ELR (cell line): ENCODE measurements at regions not wholly inside any gene's neighbourhood (a gene's known extent, or its start where the extent isn't known, plus 50 kb on each side); places are given as distances from the start of the nearest gene placed in this dataset.
A peak's percentile ranks its signal among the peaks of the same experiment; 100 is the strongest.

ENCODE experiments used
- DNase-seq: peaks from one replicate; pipeline ENCODE4 v3.0.0-alpha.2; 2015; ENCODE audit warnings: low read depth

DNA sequence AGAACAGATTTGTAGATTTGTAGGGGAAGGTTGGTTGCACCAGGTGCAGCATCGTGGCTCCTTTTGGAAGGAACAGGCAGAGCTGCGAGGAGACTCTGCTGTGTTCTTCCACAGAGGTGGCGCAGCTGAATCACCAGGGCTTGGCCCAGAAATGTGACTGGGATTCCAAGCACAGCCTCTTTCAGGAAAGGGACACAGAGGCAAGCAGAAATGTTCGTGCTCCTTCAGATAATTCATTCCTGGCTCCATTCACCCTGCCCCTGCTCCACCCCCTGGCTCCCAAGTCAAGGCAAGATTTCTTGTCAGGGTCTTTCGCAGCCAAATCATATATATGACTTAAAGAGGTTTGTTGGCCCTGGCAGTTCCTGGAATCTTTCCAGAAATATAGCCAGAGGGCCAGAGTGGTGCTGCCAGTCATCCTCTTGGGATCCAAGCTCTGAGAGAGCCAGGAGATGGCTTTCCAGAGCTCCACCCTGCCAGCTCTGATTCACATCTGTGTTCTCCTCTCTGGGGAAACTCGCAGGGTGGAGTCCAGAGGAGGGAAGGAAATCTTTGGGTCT lies 203.9 kb upstream of the TANK start:
- no peak for DNase-seq

GRCh38 chr2:160963957-160964356 lies 196.3 kb upstream of the TANK start:
- DNase-seq = peak; percentile 5

DNA sequence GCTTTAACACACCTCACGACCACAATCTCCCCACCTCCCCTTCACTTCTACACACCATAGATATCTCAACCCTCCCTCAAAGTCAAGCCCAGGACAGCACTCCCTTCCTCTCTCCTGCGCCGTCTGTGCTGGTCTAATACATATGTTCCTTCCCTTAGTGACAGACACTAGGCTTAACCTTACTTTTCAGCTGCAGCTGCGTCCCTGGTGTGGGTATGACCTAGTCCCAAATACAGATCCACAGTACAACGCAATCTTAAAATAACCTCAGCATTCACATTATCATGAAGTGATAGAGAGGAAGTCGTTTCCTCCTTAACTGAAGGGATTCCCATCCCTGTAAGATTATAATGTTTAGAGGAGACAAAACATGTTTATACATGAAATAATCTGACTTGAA lies 192.7 kb upstream of the TANK start:
- no peak for DNase-seq

DNA sequence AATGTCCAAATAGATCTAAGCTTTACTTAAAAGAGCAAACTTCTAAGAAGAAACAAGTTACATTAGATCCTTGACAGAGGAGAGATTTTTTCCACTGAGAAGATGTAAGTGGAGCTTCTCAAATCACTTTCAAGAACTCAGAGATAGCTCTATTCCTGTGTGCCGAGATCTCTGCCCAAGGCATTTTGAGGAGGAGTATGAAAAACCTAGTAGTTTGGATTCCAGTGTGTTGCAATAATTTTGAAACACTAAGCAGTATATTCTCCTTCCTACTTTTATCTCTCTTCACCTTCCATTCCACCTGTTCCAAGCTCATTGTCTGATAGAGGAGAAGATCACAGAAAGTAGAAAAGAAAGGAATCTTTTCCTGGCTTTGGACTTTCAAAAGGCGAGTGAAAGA lies 192.0 kb upstream of the TANK start:
- no peak for DNase-seq

GRCh38 chr2:160970052-160970965 lies 189.9 kb upstream of the TANK start:
- DNase-seq = peak; percentile 80

- no peak for DNase-seq
Observed at GRCh38 chr2:160973991-160974390, 186.2 kb upstream of the TANK start.

- DNase-seq = peak; percentile 47
Observed at GRCh38 chr2:160974803-160975202, 185.4 kb upstream of the TANK start.

GRCh38 chr2:160976797-160977196 lies 183.4 kb upstream of the TANK start:
- DNase-seq = no peak

- DNase-seq = no peak
Observed at GRCh38 chr2:160977376-160977775, 182.9 kb upstream of the TANK start.

DNA sequence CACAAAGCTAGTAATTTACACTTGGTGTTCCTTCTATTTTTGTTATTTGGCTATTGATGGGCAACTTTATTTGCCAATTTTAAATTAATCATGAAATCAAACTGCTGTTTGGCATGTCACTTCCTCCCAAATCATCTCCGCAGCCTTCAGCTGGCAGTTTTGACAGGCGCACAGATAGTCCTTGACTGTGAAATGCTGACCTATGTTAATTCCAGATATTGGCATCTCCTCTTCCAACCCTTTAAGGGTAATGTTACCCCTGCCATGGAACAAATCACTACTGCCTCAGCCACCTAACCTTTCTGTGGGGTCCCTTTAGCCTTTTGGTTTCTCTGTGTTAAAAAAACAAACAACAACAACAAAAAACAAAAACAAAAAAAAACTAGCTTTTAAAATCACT lies 182.4 kb upstream of the TANK start:
- DNase-seq = no peak

- no peak for DNase-seq
Observed at GRCh38 chr2:160984426-160985077, 175.7 kb upstream of the TANK start.

DNA sequence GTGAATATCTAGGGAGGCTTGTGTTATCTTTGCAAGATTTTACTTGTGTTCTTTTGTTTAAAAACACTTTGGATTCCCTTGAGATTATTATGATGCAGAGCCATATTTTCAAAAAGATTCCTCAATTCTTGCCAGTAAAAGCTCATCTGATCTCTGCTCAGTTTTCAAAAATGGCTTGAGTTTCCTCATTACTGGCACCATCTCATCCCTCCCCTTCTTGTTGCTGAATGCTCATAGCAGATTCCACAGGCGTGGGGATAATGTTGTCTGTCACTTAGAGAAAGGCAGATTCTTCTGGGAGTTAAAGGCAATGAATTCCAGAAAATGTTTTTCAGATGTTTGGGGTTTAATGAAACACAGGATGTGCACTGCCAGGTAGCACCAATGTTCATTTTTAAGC lies 170.4 kb upstream of the TANK start:
- DNase-seq = no peak

GRCh38 chr2:160993654-160994061 lies 166.6 kb upstream of the TANK start:
- DNase-seq = no peak

DNA sequence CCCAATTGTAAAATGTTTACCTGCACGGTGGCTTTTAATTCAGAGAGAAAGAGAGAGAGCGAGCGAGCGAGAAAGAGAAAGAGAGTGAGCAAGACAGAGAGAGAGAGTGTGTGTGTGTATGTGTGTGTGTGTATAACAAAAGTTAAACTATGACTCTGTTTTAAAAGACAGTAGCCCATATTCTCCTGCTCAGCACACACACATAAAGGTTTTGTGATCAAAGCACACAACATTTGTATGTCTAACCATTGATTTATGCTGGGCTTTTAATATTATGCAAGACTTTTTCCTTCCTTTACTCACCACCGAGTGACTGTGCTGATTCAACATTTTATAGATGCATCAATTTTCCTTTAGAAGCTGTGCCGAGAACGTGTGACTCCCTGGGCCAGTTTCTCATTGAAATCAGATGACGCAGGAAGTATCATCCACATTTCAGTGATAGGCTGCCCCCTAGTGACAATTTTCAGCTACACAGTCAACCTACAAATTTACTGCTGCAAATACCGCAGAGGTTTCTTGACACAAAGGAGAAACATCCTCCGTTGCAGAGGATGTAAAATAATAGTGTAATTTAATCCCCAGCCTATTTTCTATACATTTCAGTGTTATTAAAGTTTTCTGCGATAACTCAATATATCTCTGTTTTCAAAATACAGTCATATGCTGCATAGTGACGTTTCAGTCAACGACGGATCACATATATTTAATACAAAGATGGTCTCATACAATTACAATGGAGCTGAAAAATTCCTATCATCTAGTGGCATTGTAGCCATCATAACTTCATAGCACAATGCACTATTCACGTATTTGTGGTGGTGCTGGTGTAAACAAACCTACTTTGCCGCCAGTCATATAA lies 165.9 kb upstream of the TANK start:
- peak; percentile 90 for DNase-seq

GRCh38 chr2:160996584-160996983 lies 163.6 kb upstream of the TANK start:
- no peak for DNase-seq

GRCh38 chr2:161004379-161004778 lies 155.8 kb upstream of the TANK start:
- peak; percentile 44 for DNase-seq

- peak; percentile 11 for DNase-seq
Observed at GRCh38 chr2:161005170-161005569, 155.1 kb upstream of the TANK start.

DNA sequence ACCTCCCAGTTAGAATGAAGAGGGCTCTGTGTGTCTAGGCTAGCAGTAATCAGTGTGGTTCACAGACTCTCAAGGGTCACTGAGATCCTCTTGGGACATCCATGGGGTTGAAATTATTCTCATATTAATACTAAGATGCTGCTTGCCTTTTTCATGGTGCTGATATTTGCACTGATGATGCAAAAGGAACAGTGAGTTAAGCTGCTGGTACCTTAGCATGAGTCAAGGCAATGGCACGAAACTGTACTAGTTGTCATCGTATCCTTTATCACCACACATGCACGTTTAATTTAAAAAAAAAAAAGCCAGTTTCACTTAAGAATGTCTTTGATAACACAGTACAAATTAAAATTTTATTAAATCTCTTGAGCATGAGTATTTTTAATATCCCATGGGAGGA lies 151.9 kb upstream of the TANK start:
- peak; percentile 17 for DNase-seq

- no peak for DNase-seq
Observed at GRCh38 chr2:161010503-161011015, 149.7 kb upstream of the TANK start.

DNA sequence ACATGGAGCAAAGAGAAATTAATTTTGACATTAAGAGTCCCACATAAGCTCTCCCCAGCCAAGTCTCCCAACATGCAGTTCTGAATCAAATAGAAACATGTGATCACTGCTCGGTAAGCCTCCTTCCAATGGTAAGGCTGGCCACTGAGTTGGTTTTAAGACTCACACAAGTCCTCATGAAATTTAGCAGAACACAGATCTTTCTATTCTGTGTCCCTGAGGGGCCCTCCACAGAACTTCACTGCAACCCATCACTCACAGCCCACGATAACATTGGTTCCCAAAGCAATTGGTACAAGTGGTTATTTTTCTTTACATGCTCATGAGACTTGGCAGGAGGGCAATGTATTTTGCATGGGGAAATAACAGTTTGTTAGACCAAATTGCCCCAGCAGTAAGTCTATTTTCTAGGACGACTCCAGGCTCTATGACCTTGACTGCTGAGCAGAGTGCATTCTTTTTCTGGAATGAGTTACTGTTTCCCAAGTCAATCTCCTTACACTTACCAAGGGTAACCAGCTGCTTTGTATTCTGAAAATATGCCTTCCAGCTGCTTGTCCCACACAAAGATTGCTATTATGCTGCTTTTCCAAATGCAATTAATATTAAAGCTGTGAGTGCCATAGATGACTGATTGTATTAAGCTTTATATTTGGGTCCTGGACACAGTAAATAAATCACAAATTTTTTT lies 142.3 kb upstream of the TANK start:
- no peak for DNase-seq

DNA sequence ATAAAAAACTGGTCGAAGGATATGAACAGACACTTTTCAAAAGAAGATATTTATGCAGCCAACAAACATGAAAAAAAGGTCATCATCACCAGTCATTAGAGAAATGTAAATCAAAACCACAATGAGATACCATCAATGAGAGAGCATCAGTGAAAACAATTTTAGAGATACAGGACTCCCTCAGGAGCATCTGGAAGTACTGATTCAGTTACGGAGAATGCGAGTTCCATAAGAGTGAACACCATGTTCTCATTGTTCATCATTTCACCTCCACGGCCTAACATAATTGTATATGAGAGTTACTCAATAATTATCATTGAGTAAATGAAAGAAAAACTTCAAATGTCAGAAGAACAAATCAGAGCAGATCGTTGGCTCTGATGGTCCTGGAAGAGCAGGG lies 140.9 kb upstream of the TANK start:
- DNase-seq = no peak
